A549 (cell line): ENCODE measurements at regions not wholly inside any gene's neighbourhood (a gene's known extent, or its start where the extent isn't known, plus 50 kb on each side); places are given as distances from the start of the nearest gene placed in this dataset.

Source experiments
- CTCF ChIP-seq: fragments of >200 bp; sonication (Bioruptor Twin); formaldehyde crosslinking; IDR thresholded peaks from 3 replicates; pipeline ENCODE4 v1.5.1; 2016
- EP300 ChIP-seq, 2 experiments: fragments of >200 bp; sonication (Bioruptor Twin); formaldehyde crosslinking; IDR thresholded peaks; 2 replicates in 1 of 2; 3 replicates in 1 of 2; pipeline ENCODE4 v1.6.1; 2016 to 2017
- HDAC2 ChIP-seq: fragments of 200-600 bp; sonication (generic); IDR thresholded peaks from 2 replicates; pipeline ENCODE4 v1.6.1; 2016
- MAX ChIP-seq: IDR thresholded peaks from 2 replicates; pipeline ENCODE4 v1.6.1; 2012
- PBX3 ChIP-seq: IDR thresholded peaks from 2 replicates; pipeline ENCODE4 v1.6.1; 2012
- RFX5 ChIP-seq: fragments of 450-650 bp; IDR thresholded peaks from 2 replicates; pipeline ENCODE4 v1.7.1; 2014; ENCODE audit warnings: antibody characterized with exemption, mild to moderate bottlenecking, moderate library complexity

- TF ChIP-seq CTCF = no peak
- no peak for TF ChIP-seq PBX3
- TF ChIP-seq EP300 (IDR thresholded peaks at IDR 0.05) = no peak
- no peak for TF ChIP-seq MAX
- no peak for TF ChIP-seq RFX5
- TF ChIP-seq HDAC2 = no peak
Observed at GRCh38 chr6:81896525-81897503, 144.3 kb upstream of the TENT5A start.
